Lung (tissue), 11 donors: ENCODE measurements at regions not wholly inside any gene's neighbourhood (a gene's known extent, or its start where the extent isn't known, plus 50 kb on each side); places are given as distances from the start of the nearest gene placed in this dataset.

Source experiments
- ATAC-seq: fragments of 200-7000 bp; cut with Tn5 transposase; one replicate; pipeline ENCODE4 v1.9.1; 2020; ENCODE audit warnings: moderate number of reproducible peaks; ENCODE audit not compliant: insufficient read depth, low FRiP score
- DNase-seq, 3 donors: peaks; one replicate each; pipeline ENCODE4 v3.0.0-alpha.2; 2013 to 2017
- H3K27ac ChIP-seq, 2 donors: one replicate each; pipeline ENCODE4 v1.5.1; 2013; ENCODE audit warnings: mild to moderate bottlenecking in 2 of 2, moderate library complexity in 2 of 2, control low read depth in 1 of 2, inconsistent platforms in 1 of 2, low read depth in 1 of 2, low read length in 1 of 2
- H3K27me3 ChIP-seq, 3 donors: one replicate each; pipeline ENCODE4 v1.5.1; 2013; ENCODE audit warnings: low read length in 2 of 3; ENCODE audit not compliant: control insufficient read depth in 3 of 3, insufficient read depth in 3 of 3
- H3K36me3 ChIP-seq, 4 donors: one replicate each; pipeline ENCODE4 v1.5.1; 2013; ENCODE audit warnings: low read length in 4 of 4, mild to moderate bottlenecking in 1 of 4, moderate library complexity in 1 of 4; ENCODE audit not compliant: control insufficient read depth in 4 of 4, insufficient read depth in 4 of 4
- H3K4me1 ChIP-seq, 5 donors: one replicate each; pipeline ENCODE4 v1.5.1; 2013; ENCODE audit warnings: low read length in 5 of 5, mild to moderate bottlenecking in 2 of 5, moderate library complexity in 1 of 5; ENCODE audit not compliant: control insufficient read depth in 5 of 5, insufficient read depth in 5 of 5
- H3K4me3 ChIP-seq: one replicate; pipeline ENCODE4 v1.5.1; 2013; ENCODE audit warnings: mild to moderate bottlenecking, control low read depth, moderate library complexity
- H3K9ac ChIP-seq, 2 donors: one replicate each; pipeline ENCODE4 v1.5.1; 2013; ENCODE audit warnings: low read length in 2 of 2, control low read depth in 1 of 2; ENCODE audit not compliant: insufficient read depth in 1 of 2
- H3K9me3 ChIP-seq, 4 donors: one replicate each; pipeline ENCODE4 v1.5.1; 2013; ENCODE audit warnings: low read length in 3 of 4, mild to moderate bottlenecking in 1 of 4, moderate library complexity in 1 of 4; ENCODE audit not compliant: control insufficient read depth in 4 of 4, insufficient read depth in 3 of 4
- WGBS, 2 donors: extraction: QIAGEN DNeasy Blood & Tissue Kit; methylation state at CpG; one replicate each; pipeline ENCODE4 v1.1.7; 2013; 5-methylcytosine and 5-hydroxymethylcytosine counted together
- TF ChIP-seq, protein P1 (sequence below): IDR thresholded peaks from 2 replicates; pipeline ENCODE4 v1.5.1; 2012; ENCODE audit warnings: mild to moderate bottlenecking; ENCODE audit errors: control extremely low read depth, extremely low read depth
- donor health status: control.
- donor health status: control.
- donor health status: Bipolar disorder and iron deficiency.
- donor health status: healthy.
- donor health status: DM: yes; HTN: yes; CAD: no.

- TF ChIP-seq, protein P1, sequence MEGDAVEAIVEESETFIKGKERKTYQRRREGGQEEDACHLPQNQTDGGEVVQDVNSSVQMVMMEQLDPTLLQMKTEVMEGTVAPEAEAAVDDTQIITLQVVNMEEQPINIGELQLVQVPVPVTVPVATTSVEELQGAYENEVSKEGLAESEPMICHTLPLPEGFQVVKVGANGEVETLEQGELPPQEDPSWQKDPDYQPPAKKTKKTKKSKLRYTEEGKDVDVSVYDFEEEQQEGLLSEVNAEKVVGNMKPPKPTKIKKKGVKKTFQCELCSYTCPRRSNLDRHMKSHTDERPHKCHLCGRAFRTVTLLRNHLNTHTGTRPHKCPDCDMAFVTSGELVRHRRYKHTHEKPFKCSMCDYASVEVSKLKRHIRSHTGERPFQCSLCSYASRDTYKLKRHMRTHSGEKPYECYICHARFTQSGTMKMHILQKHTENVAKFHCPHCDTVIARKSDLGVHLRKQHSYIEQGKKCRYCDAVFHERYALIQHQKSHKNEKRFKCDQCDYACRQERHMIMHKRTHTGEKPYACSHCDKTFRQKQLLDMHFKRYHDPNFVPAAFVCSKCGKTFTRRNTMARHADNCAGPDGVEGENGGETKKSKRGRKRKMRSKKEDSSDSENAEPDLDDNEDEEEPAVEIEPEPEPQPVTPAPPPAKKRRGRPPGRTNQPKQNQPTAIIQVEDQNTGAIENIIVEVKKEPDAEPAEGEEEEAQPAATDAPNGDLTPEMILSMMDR: no peak
- Histone ChIP-seq H3K4me1 (no peaks in the 10 kb centered on the region), H3K36me3 (no peaks in the 10 kb centered on the region), H3K9ac (no peak overlapping the region), H3K27ac (no peak overlapping the region), H3K27me3 (no peaks in the 10 kb centered on the region), H3K4me3 (no peak overlapping the region), H3K9me3 (peaks cover 0 to 3% (median 0%) of the 10 kb centered on the region in 4 donors)
- DNase-seq (no peak), ATAC-seq (no peak)
Observed at GRCh38 chr5:72651779-72652178, 144.6 kb upstream of the ZNF366 start.

DNA sequence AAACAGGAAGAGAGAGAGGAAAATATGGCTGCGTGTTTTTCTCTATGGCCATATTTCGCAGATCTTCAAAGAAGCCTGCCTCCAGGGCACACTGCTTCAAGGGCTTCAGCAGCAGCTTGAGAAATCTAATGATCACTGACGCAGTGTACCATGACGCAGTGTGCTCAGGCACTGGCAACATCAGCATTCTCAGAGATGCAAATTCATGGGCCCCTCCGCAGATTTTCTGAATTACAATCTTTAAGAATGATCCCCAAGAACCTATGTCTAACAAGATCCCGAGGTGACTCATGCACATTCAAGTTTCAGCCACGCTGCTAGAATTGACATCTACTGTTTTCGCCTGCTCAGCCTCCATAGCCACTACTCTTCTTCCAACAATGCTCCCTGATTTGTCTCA is 143.9 kb upstream of the ZNF366 start:
- DNase-seq (no peak), ATAC-seq (no peak)
- 90 to 92% methylated on average over 8 of the region's 8 CpGs for WGBS, 2 donors
- H3K27me3 ChIP-seq: no peaks in the 10 kb centered on the region
- TF ChIP-seq, protein P1: no peak
- no peaks in the 10 kb centered on the region for H3K36me3 ChIP-seq
- H3K9ac ChIP-seq: no peak overlapping the region
- no peak overlapping the region for H3K4me3 ChIP-seq
- no peak overlapping the region for H3K27ac ChIP-seq
- no peaks in the 10 kb centered on the region for H3K4me1 ChIP-seq
- peaks cover 0 to 3% (median 0%) of the 10 kb centered on the region in 4 donors for H3K9me3 ChIP-seq

GRCh38 chr5:72649449-72649848 is 142.2 kb upstream of the ZNF366 start:
- WGBS, 2 donors: 84 to 85% methylated on average over 7 of the region's 7 CpGs
- Histone ChIP-seq H3K4me1 (no peaks in the 10 kb centered on the region), H3K27ac (no peak overlapping the region), H3K9me3 (peaks cover 0 to 3% (median 0%) of the 10 kb centered on the region in 4 donors), H3K36me3 (no peaks in the 10 kb centered on the region), H3K27me3 (no peaks in the 10 kb centered on the region), H3K4me3 (no peak overlapping the region), H3K9ac (no peak overlapping the region)
- ATAC-seq: no peak
- DNase-seq: no peak
- TF ChIP-seq, protein P1: no peak

GRCh38 chr5:72648480-72648879 is 141.3 kb upstream of the ZNF366 start:
- no peak overlapping the region for H3K27ac ChIP-seq
- DNase-seq: no peak
- H3K4me1 ChIP-seq: no peaks in the 10 kb centered on the region
- TF ChIP-seq, protein P1: no peak
- 92 to 100% methylated on average over 1 of the region's 1 CpG for WGBS, 2 donors
- no peak overlapping the region for H3K4me3 ChIP-seq
- H3K27me3 ChIP-seq: no peaks in the 10 kb centered on the region
- H3K9ac ChIP-seq: no peak overlapping the region
- no peaks in the 10 kb centered on the region for H3K36me3 ChIP-seq
- no peaks in the 10 kb centered on the region for H3K9me3 ChIP-seq
- no peak for ATAC-seq
